Breast epithelium (tissue), 4 donors: ENCODE measurements at regions not wholly inside any gene's neighbourhood (a gene's known extent, or its start where the extent isn't known, plus 50 kb on each side); places are given as distances from the start of the nearest gene placed in this dataset.
"Not testable (repeated sequence)": the region's sequence is repeated elsewhere in the genome, so short reads cannot be mapped to it uniquely, and the experiment has no call there.

Source experiments
- DNase-seq, 2 donors: peaks; one replicate each; pipeline ENCODE4 v3.0.0-alpha.2; 2019; ENCODE audit warnings: low spot score in 2 of 2
- H3K27ac ChIP-seq, 2 donors: fragments of 200-600 bp; sonication (generic) in 1 of 2; one replicate each; pipeline ENCODE4 v1.5.1; 2016 to 2019; ENCODE audit warnings: mild to moderate bottlenecking in 1 of 2
- H3K27me3 ChIP-seq, 2 donors: fragments of 200-600 bp; sonication (generic) in 1 of 2; one replicate each; pipeline versions ENCODE4 v1.5.1 to v1.6.0; 2017 to 2019; ENCODE audit warnings: control low read depth in 1 of 2, mild to moderate bottlenecking in 1 of 2
- H3K36me3 ChIP-seq: fragments of 200-600 bp; one replicate; pipeline ENCODE4 v1.5.1; 2019
- H3K4me1 ChIP-seq, 2 donors: fragments of 200-600 bp; sonication (generic); one replicate each; pipeline ENCODE4 v1.5.1; 2016 to 2019; ENCODE audit warnings: control low read depth in 1 of 2
- H3K4me3 ChIP-seq, 3 donors: fragments of 200-600 bp; sonication (generic); 1 replicate in 2 of 3; 2 replicates in 1 of 3; pipeline ENCODE4 v1.5.1; 2016 to 2019; ENCODE audit warnings: mild to moderate bottlenecking in 3 of 3, moderate library complexity in 2 of 3
- H3K9me3 ChIP-seq, 2 donors: fragments of 200-600 bp; sonication (generic) in 1 of 2; one replicate each; pipeline ENCODE4 v1.5.1; 2016 to 2019; ENCODE audit warnings: control low read depth in 1 of 2
- CTCF ChIP-seq, 3 donors: fragments of 450-650 bp; IDR thresholded peaks; one replicate each; pipeline ENCODE4 v1.5.1; 2016 to 2017; ENCODE audit warnings: antibody characterized with exemption in 3 of 3, mild to moderate bottlenecking in 3 of 3, moderate library complexity in 3 of 3
- POLR2A ChIP-seq: fragments of 450-650 bp; IDR thresholded peaks from one replicate; pipeline ENCODE4 v1.6.1; 2016; ENCODE audit warnings: antibody characterized with exemption, mild to moderate bottlenecking, moderate library complexity
- POLR2AphosphoS5 ChIP-seq, 3 donors: sonication (generic); formaldehyde crosslinking; IDR thresholded peaks; one replicate each; pipeline ENCODE4 v1.6.1; 2017; ENCODE audit warnings: antibody characterized with exemption in 3 of 3
- intact Hi-C: fragments of 100-400 bp; cut with DNase I; formaldehyde crosslinking; loops from one replicate; pipeline ENCODE4 v1.15.1; 2023; ENCODE audit warnings: low total_unique reads

GRCh38 chr4:178003098-178003657 lies 560.9 kb upstream of the AGA start:
- H3K27me3 ChIP-seq: no peaks in the 10 kb centered on the region
- intact Hi-C loops: no loop called here
- H3K4me3 ChIP-seq: no peak overlapping the region
- no peak overlapping the region for H3K27ac ChIP-seq
- no peak for DNase-seq
- H3K9me3 ChIP-seq: peaks cover 0 to 6% of the 10 kb centered on the region in 2 donors
- no peak for TF ChIP-seq POLR2A
- no peaks in the 10 kb centered on the region for H3K4me1 ChIP-seq
- H3K36me3 ChIP-seq: no peaks in the 10 kb centered on the region

DNA sequence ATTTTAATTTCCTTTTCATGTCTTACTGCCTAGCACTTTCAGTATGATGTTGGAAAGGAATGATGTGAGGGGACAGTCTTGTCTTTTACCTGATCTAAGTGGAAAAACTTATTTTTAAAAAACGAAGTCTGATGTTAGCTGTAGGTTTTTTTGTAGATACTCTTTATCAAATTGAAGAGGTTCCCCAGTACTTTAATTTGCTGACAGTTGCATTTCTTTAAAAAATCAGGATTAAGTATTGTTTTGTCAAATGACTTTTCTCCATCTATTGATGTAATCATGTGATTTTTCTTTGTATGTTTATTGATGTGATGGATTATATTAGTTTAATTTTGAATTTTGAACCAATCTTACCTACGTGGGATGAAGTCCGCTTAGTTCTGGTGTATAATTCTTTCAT lies 568.4 kb upstream of the AGA start:
- Histone ChIP-seq H3K4me1 (no peaks in the 10 kb centered on the region), H3K36me3 (no peaks in the 10 kb centered on the region), H3K4me3 (no peak overlapping the region), H3K27me3 (no peaks in the 10 kb centered on the region), H3K27ac (no peak overlapping the region), H3K9me3 (peaks cover 0 to 6% of the 10 kb centered on the region in 2 donors)
- no peak for DNase-seq
- intact Hi-C loops: no loop called here
- no peak for TF ChIP-seq CTCF (IDR thresholded peaks at IDR 0.05)
- TF ChIP-seq POLR2A: no peak
- no peak for TF ChIP-seq POLR2AphosphoS5 (IDR thresholded peaks at IDR 0.05)

GRCh38 chr4:178015046-178015445 lies 572.8 kb upstream of the AGA start:
- H3K36me3 ChIP-seq, H3K9me3 ChIP-seq, DNase-seq, H3K27me3 ChIP-seq, H3K27ac ChIP-seq, H3K4me3 ChIP-seq, H3K4me1 ChIP-seq, intact Hi-C loops: not testable (repeated sequence)

GRCh38 chr4:178026999-178027398 lies 584.8 kb upstream of the AGA start:
- H3K9me3 ChIP-seq: no peaks in the 10 kb centered on the region
- H3K27me3 ChIP-seq: no peaks in the 10 kb centered on the region
- H3K4me3 ChIP-seq: no peak overlapping the region
- no peak overlapping the region for H3K27ac ChIP-seq
- H3K4me1 ChIP-seq: no peaks in the 10 kb centered on the region
- DNase-seq: no peak
- intact Hi-C loops: no loop called here
- TF ChIP-seq CTCF (IDR thresholded peaks at IDR 0.05) (no peak), POLR2AphosphoS5 (IDR thresholded peaks at IDR 0.05) (no peak)
- H3K36me3 ChIP-seq: no peaks in the 10 kb centered on the region

DNA sequence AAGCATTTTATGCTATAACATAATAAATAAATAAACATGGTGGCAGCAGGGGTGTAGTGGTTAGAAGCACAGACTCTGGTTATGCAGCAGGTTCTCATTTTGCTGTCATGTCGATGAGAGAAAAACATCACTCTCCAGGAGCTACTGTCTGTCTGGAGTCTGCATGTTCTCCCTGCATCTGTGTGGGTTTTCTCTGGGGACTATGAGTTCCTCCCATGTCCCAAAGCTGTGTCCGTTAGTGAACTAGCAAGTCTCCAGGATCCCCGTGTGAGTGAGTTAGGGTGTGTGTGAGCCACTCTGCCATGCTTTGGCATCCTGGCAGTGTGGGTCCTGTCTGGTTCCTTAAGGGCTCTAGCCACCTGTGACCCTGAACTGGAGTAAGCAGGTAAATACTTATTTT lies 585.6 kb upstream of the AGA start:
- Histone ChIP-seq H3K4me1 (no peaks in the 10 kb centered on the region), H3K27ac (no peak overlapping the region), H3K4me3 (no peak overlapping the region), H3K36me3 (no peaks in the 10 kb centered on the region), H3K9me3 (no peaks in the 10 kb centered on the region), H3K27me3 (no peaks in the 10 kb centered on the region)
- intact Hi-C loops: no loop called here
- DNase-seq: no peak
- no peak for TF ChIP-seq CTCF (IDR thresholded peaks at IDR 0.05)
- no peak for TF ChIP-seq POLR2A
- no peak for TF ChIP-seq POLR2AphosphoS5 (IDR thresholded peaks at IDR 0.05)

DNA sequence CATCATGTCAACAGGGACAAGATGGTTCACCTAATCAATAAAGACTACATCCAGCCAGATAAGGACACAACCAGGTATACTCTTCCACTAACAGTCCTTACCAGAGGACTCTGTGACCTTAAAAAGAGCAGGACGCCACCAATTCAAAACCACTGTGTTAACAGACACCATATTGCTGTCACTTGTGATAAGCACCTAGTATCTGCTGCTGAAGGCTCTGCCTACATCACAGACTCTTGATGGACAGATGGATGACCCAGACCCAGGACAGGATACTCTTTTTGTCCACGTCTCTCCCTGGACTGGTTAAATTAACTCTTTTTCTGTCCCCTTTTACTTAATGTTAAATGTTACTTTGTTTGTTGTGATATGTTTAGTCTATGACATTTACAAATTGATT lies 586.2 kb upstream of the AGA start:
- no peaks in the 10 kb centered on the region for H3K36me3 ChIP-seq
- H3K4me3 ChIP-seq: no peak overlapping the region
- intact Hi-C loops: no loop called here
- no peaks in the 10 kb centered on the region for H3K27me3 ChIP-seq
- no peaks in the 10 kb centered on the region for H3K4me1 ChIP-seq
- no peak for TF ChIP-seq POLR2A
- no peak for TF ChIP-seq CTCF (IDR thresholded peaks at IDR 0.05)
- no peak overlapping the region for H3K27ac ChIP-seq
- H3K9me3 ChIP-seq: no peaks in the 10 kb centered on the region
- no peak for DNase-seq
